ENCODE measurements at regions not wholly inside any gene's neighbourhood (a gene's known extent, or its start where the extent isn't known, plus 50 kb on each side); places are given as distances from the start of the nearest gene placed in this dataset.

DNA sequence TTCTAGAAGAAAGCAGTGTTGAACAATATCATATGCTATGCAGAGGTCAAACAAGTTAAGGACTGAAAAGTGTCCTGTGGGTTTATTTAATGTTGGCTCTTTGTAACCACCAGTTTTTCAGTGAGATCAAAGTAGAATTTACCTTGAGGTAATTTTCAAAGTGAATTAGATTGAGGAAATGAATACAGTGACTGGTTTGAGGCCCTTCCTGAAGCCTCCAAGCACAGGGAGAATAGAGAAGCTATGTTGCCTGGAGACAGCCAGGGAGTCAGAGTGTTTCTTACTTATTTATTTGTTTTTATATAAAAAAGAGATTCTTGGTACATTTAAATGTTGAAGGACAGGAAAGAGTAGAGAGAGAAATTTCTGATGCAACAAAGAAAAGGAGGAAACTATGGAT lies 954.3 kb upstream of the SPRY2 start:
- no peaks in the 10 kb centered on the region for H3K4me1 ChIP-seq (ENCODE audit: control insufficient read depth, insufficient read depth, low read length)
- H3K14ac ChIP-seq (replicated peaks; ENCODE audit: low read depth, low read length): no peak overlapping the region
- H2BK120ac ChIP-seq (ENCODE audit: low read depth, low read length): no peak overlapping the region
- CTCF ChIA-PET: interaction anchor here (0.6 kb wide), 1 partner anchor 109 kb away, joined by 4 read pairs; no protein-coding TSS in a partner anchor
- H3K4me3 ChIP-seq (ENCODE audit: insufficient read depth, low read depth, low read length): no peak overlapping the region
- no peak overlapping the region for H3K4me2 ChIP-seq (ENCODE audit: low read depth, low read length)
- DNase-seq (no peak), ATAC-seq (ENCODE audit: low read depth) (no peak)
- no peak overlapping the region for H3K4ac ChIP-seq (ENCODE audit: low read depth, low read length)
- H3K27ac ChIP-seq (ENCODE audit: insufficient read depth, low read length): no peak overlapping the region
- TF ChIP-seq MAZ (IDR thresholded peaks at IDR 0.05; ENCODE audit: borderline replicate concordance, low read depth, low read length): no peak
- TF ChIP-seq SMC3 (IDR thresholded peaks at IDR 0.05; ENCODE audit: low read depth, low read length): no peak
- TF ChIP-seq RAD21 (IDR thresholded peaks at IDR 0.05; ENCODE audit: low read length): no peak
- no peak for TF ChIP-seq CHD1 (IDR thresholded peaks at IDR 0.05; ENCODE audit: low read depth, low read length)
- no peak for TF ChIP-seq RCOR1 (IDR thresholded peaks at IDR 0.05; ENCODE audit: insufficient replicate concordance, low read length)
- TF ChIP-seq, protein P1, sequence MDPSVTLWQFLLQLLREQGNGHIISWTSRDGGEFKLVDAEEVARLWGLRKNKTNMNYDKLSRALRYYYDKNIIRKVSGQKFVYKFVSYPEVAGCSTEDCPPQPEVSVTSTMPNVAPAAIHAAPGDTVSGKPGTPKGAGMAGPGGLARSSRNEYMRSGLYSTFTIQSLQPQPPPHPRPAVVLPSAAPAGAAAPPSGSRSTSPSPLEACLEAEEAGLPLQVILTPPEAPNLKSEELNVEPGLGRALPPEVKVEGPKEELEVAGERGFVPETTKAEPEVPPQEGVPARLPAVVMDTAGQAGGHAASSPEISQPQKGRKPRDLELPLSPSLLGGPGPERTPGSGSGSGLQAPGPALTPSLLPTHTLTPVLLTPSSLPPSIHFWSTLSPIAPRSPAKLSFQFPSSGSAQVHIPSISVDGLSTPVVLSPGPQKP (IDR thresholded peaks at IDR 0.05; ENCODE audit: borderline replicate concordance, low read depth, low read length): no peak
- TF ChIP-seq MXI1 (IDR thresholded peaks at IDR 0.05; ENCODE audit: borderline replicate concordance, low read depth, low read length): no peak
- TF ChIP-seq CEBPB (IDR thresholded peaks at IDR 0.05; ENCODE audit: low read depth, low read length): no peak
- no peak for TF ChIP-seq MAFK (IDR thresholded peaks at IDR 0.05; ENCODE audit: low read depth, low read length)
- TF ChIP-seq, protein P2, sequence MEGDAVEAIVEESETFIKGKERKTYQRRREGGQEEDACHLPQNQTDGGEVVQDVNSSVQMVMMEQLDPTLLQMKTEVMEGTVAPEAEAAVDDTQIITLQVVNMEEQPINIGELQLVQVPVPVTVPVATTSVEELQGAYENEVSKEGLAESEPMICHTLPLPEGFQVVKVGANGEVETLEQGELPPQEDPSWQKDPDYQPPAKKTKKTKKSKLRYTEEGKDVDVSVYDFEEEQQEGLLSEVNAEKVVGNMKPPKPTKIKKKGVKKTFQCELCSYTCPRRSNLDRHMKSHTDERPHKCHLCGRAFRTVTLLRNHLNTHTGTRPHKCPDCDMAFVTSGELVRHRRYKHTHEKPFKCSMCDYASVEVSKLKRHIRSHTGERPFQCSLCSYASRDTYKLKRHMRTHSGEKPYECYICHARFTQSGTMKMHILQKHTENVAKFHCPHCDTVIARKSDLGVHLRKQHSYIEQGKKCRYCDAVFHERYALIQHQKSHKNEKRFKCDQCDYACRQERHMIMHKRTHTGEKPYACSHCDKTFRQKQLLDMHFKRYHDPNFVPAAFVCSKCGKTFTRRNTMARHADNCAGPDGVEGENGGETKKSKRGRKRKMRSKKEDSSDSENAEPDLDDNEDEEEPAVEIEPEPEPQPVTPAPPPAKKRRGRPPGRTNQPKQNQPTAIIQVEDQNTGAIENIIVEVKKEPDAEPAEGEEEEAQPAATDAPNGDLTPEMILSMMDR (conservative IDR thresholded peaks at IDR 0.05; ENCODE audit: low read depth, low read length): no peak
- TF ChIP-seq BHLHE40 (IDR thresholded peaks at IDR 0.05; ENCODE audit: low read depth, low read length): no peak
- no peak for TF ChIP-seq RFX5 (IDR thresholded peaks at IDR 0.05; ENCODE audit: low read depth, low read length)
- TF ChIP-seq, protein P3, sequence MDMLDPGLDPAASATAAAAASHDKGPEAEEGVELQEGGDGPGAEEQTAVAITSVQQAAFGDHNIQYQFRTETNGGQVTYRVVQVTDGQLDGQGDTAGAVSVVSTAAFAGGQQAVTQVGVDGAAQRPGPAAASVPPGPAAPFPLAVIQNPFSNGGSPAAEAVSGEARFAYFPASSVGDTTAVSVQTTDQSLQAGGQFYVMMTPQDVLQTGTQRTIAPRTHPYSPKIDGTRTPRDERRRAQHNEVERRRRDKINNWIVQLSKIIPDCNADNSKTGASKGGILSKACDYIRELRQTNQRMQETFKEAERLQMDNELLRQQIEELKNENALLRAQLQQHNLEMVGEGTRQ (IDR thresholded peaks at IDR 0.05; ENCODE audit: low read depth, low read length): no peak
- no peak for TF ChIP-seq FOS (IDR thresholded peaks at IDR 0.05; ENCODE audit: low read depth, low read length)
- TF ChIP-seq NFE2L2 (IDR thresholded peaks at IDR 0.05; ENCODE audit: low read depth, low read length): no peak
- H2AK5ac ChIP-seq (ENCODE audit: low read depth, low read length): no peak overlapping the region
- no peak overlapping the region for H4K5ac ChIP-seq (ENCODE audit: low read depth, low read length)
- no peaks in the 10 kb centered on the region for H4K20me1 ChIP-seq (ENCODE audit: insufficient read depth, low read length)
- no peak overlapping the region for H4K91ac ChIP-seq (ENCODE audit: insufficient read depth, low read depth, low read length)
- H2AFZ ChIP-seq (replicated peaks; ENCODE audit: low read length, poor library complexity): no peak overlapping the region
- no peak overlapping the region for H2AK9ac ChIP-seq (replicated peaks; ENCODE audit: low read depth, low read length, poor library complexity)
- H2BK20ac ChIP-seq (ENCODE audit: low read depth, low read length): no peak overlapping the region
- H2BK15ac ChIP-seq (ENCODE audit: low read depth, low read length): no peak overlapping the region
- no TSS peak for BruUV-seq (replicated peaks)
- POLR2A ChIA-PET (ENCODE audit: unreplicated experiment): no interaction called here
- no peak overlapping the region for H3K18ac ChIP-seq (ENCODE audit: low read depth, low read length)
- in situ Hi-C loops (cut with MboI; ENCODE audit: low sequenced_read_pairs) (no loop called here), dilution Hi-C loops (cut with HindIII; ENCODE audit: low sequenced_read_pairs, unreplicated experiment) (no loop called here), intact Hi-C loops (cut with micrococcal nuclease) (no loop called here)
- no peaks in the 10 kb centered on the region for H3K27me3 ChIP-seq (ENCODE audit: control insufficient read depth, insufficient read depth, low read length)
- no peaks in the 10 kb centered on the region for H3K79me1 ChIP-seq (ENCODE audit: low read depth in 1 of 2, low read length in 2 of 2)
- H4K8ac ChIP-seq (ENCODE audit: low read depth in 2 of 2, low read length in 2 of 2): no peak overlapping the region
- no peak overlapping the region for H3K9ac ChIP-seq (ENCODE audit: low read depth, low read length)
- H3K9me1 ChIP-seq (ENCODE audit: insufficient read depth, low read length): no peaks in the 10 kb centered on the region
- peaks cover 6% of the 10 kb centered on the region; the same call in 1 of the 2 replicates for H3K9me3 ChIP-seq (ENCODE audit: control insufficient read depth, insufficient read depth, low read length)
- H2BK5ac ChIP-seq (ENCODE audit: low read depth, low read length, poor library complexity, severe bottlenecking): no peak overlapping the region
- no peak overlapping the region for H3K56ac ChIP-seq (ENCODE audit: extremely low read depth, insufficient read depth, low read length)
- no peaks in the 10 kb centered on the region for H3K36me3 ChIP-seq (ENCODE audit: control insufficient read depth, insufficient read depth, low read length)
- H3K23ac ChIP-seq (ENCODE audit: low read depth, low read length): no peak overlapping the region

Measured in IMR-90 (cell line).